ENCODE measurements at regions not wholly inside any gene's neighbourhood (a gene's known extent, or its start where the extent isn't known, plus 50 kb on each side); places are given as distances from the start of the nearest gene placed in this dataset.

- TF ChIP-seq FOXM1 (IDR thresholded peaks at IDR 0.05; ENCODE audit: borderline replicate concordance, low read depth) (no peak), EGR1 (IDR thresholded peaks at IDR 0.05) (no peak), CREB1 (IDR thresholded peaks at IDR 0.05; ENCODE audit: low read depth) (no peak), RAD21 (IDR thresholded peaks at IDR 0.05; ENCODE audit: low read depth) (no peak), TCF12 (IDR thresholded peaks at IDR 0.05; ENCODE audit: low read depth) (no peak), TEAD4 (IDR thresholded peaks at IDR 0.05) (no peak), EP300 (IDR thresholded peaks at IDR 0.05; ENCODE audit: borderline replicate concordance) (no peak), TAF1 (IDR thresholded peaks at IDR 0.05; ENCODE audit: low read depth) (no peak), ZBTB7A (IDR thresholded peaks at IDR 0.05; ENCODE audit: low read depth) (no peak), MAX (IDR thresholded peaks at IDR 0.05) (no peak), CEBPB (IDR thresholded peaks at IDR 0.05) (no peak), NFIC (IDR thresholded peaks at IDR 0.05) (no peak)
- TF ChIP-seq, protein P1, sequence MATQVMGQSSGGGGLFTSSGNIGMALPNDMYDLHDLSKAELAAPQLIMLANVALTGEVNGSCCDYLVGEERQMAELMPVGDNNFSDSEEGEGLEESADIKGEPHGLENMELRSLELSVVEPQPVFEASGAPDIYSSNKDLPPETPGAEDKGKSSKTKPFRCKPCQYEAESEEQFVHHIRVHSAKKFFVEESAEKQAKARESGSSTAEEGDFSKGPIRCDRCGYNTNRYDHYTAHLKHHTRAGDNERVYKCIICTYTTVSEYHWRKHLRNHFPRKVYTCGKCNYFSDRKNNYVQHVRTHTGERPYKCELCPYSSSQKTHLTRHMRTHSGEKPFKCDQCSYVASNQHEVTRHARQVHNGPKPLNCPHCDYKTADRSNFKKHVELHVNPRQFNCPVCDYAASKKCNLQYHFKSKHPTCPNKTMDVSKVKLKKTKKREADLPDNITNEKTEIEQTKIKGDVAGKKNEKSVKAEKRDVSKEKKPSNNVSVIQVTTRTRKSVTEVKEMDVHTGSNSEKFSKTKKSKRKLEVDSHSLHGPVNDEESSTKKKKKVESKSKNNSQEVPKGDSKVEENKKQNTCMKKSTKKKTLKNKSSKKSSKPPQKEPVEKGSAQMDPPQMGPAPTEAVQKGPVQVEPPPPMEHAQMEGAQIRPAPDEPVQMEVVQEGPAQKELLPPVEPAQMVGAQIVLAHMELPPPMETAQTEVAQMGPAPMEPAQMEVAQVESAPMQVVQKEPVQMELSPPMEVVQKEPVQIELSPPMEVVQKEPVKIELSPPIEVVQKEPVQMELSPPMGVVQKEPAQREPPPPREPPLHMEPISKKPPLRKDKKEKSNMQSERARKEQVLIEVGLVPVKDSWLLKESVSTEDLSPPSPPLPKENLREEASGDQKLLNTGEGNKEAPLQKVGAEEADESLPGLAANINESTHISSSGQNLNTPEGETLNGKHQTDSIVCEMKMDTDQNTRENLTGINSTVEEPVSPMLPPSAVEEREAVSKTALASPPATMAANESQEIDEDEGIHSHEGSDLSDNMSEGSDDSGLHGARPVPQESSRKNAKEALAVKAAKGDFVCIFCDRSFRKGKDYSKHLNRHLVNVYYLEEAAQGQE (IDR thresholded peaks at IDR 0.05; ENCODE audit: low read depth): no peak
- TF ChIP-seq, protein P2, sequence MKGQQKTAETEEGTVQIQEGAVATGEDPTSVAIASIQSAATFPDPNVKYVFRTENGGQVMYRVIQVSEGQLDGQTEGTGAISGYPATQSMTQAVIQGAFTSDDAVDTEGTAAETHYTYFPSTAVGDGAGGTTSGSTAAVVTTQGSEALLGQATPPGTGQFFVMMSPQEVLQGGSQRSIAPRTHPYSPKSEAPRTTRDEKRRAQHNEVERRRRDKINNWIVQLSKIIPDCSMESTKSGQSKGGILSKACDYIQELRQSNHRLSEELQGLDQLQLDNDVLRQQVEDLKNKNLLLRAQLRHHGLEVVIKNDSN (IDR thresholded peaks at IDR 0.05): no peak
These were observed 93.7 kb downstream of the CHD9NB start for GRCh38 chr16:52958951-52959350.

DNA sequence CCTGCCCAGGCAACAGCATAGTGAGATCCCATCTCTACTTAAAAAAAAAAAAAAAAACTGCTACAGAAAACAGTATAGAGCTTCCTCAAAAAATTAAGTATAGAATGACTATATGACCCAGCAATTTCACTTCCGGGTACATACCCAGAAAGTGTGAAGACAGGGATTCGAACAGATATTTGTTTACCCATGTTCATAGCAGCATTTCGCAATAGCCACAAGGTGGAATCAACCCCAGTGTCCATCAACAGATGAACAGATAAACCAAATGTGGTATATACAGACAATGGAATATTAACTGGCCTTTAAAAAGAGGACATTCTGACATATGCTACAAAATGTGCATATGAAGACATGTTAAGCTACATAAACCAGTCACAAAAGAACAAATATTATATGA is 95.5 kb downstream of the CHD9NB start:
- TF ChIP-seq, protein P2 (IDR thresholded peaks at IDR 0.05): no peak
- TF ChIP-seq EP300 (IDR thresholded peaks at IDR 0.05; ENCODE audit: borderline replicate concordance): no peak
- no peak for TF ChIP-seq NFIC (IDR thresholded peaks at IDR 0.05)
- no peak for TF ChIP-seq TCF12 (IDR thresholded peaks at IDR 0.05; ENCODE audit: low read depth)
- no peak for TF ChIP-seq YY1 (IDR thresholded peaks at IDR 0.05; ENCODE audit: low read depth)
- no peak for TF ChIP-seq TEAD4 (IDR thresholded peaks at IDR 0.05)
- no peak for TF ChIP-seq ZBTB7A (IDR thresholded peaks at IDR 0.05; ENCODE audit: low read depth)
- no peak for TF ChIP-seq MAX (IDR thresholded peaks at IDR 0.05)
- no peak for TF ChIP-seq EGR1 (IDR thresholded peaks at IDR 0.05)
- no peak for TF ChIP-seq FOXM1 (IDR thresholded peaks at IDR 0.05; ENCODE audit: borderline replicate concordance, low read depth)
- TF ChIP-seq CEBPB (IDR thresholded peaks at IDR 0.05): no peak
- no peak for TF ChIP-seq RAD21 (IDR thresholded peaks at IDR 0.05; ENCODE audit: low read depth)

GRCh38 chr16:52956044-52956443 is 96.7 kb downstream of the CHD9NB start:
- no peak for TF ChIP-seq EP300 (IDR thresholded peaks at IDR 0.05; ENCODE audit: borderline replicate concordance)
- no peak for TF ChIP-seq CEBPB (IDR thresholded peaks at IDR 0.05)
- TF ChIP-seq TAF1 (IDR thresholded peaks at IDR 0.05; ENCODE audit: low read depth): no peak
- no peak for TF ChIP-seq CREB1 (IDR thresholded peaks at IDR 0.05; ENCODE audit: low read depth)
- TF ChIP-seq EGR1 (IDR thresholded peaks at IDR 0.05): no peak
- no peak for TF ChIP-seq NFIC (IDR thresholded peaks at IDR 0.05)
- TF ChIP-seq TEAD4 (IDR thresholded peaks at IDR 0.05): no peak
- TF ChIP-seq, protein P1 (IDR thresholded peaks at IDR 0.05; ENCODE audit: low read depth): no peak
- TF ChIP-seq MAX (IDR thresholded peaks at IDR 0.05): no peak
- TF ChIP-seq ZBTB7A (IDR thresholded peaks at IDR 0.05; ENCODE audit: low read depth): no peak
- TF ChIP-seq, protein P2 (IDR thresholded peaks at IDR 0.05): no peak
- no peak for TF ChIP-seq TCF12 (IDR thresholded peaks at IDR 0.05; ENCODE audit: low read depth)
- no peak for TF ChIP-seq RAD21 (IDR thresholded peaks at IDR 0.05; ENCODE audit: low read depth)
- TF ChIP-seq YY1 (IDR thresholded peaks at IDR 0.05; ENCODE audit: low read depth): no peak
- TF ChIP-seq FOXM1 (IDR thresholded peaks at IDR 0.05; ENCODE audit: borderline replicate concordance, low read depth): no peak

GRCh38 chr16:52953215-52953614 is 99.5 kb downstream of the CHD9NB start:
- TF ChIP-seq NFIC (IDR thresholded peaks at IDR 0.05): no peak
- no peak for TF ChIP-seq TCF12 (IDR thresholded peaks at IDR 0.05; ENCODE audit: low read depth)
- TF ChIP-seq MAX (IDR thresholded peaks at IDR 0.05): no peak
- no peak for TF ChIP-seq CREB1 (IDR thresholded peaks at IDR 0.05; ENCODE audit: low read depth)
- no peak for TF ChIP-seq TAF1 (IDR thresholded peaks at IDR 0.05; ENCODE audit: low read depth)

DNA sequence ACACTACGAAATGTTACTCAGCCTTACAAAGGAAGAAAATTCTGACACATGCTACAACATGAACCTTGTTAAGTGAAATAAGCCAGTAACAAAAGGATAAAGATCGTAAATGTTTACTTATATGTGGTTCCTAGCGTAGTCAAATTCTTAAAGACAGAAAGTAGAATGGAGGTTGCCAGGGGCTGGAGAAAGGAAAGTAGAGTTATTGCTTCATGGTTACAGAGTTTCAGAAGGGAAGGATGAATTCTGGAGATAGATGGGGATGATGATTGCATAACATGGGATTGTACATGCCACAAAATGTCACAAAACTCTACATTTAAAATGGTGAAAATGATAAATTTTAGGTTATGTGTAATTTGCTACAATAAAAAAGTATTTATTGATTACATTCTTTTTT is 103.8 kb downstream of the CHD9NB start:
- TF ChIP-seq YY1 (IDR thresholded peaks at IDR 0.05; ENCODE audit: low read depth) (no peak), TEAD4 (IDR thresholded peaks at IDR 0.05) (no peak), TAF1 (IDR thresholded peaks at IDR 0.05; ENCODE audit: low read depth) (no peak), EGR1 (IDR thresholded peaks at IDR 0.05) (no peak), EP300 (IDR thresholded peaks at IDR 0.05; ENCODE audit: borderline replicate concordance) (no peak), TCF12 (IDR thresholded peaks at IDR 0.05; ENCODE audit: low read depth) (no peak), NFIC (IDR thresholded peaks at IDR 0.05) (no peak), ZBTB7A (IDR thresholded peaks at IDR 0.05; ENCODE audit: low read depth) (no peak), CREB1 (IDR thresholded peaks at IDR 0.05; ENCODE audit: low read depth) (no peak)
- TF ChIP-seq, protein P2 (IDR thresholded peaks at IDR 0.05): no peak
- TF ChIP-seq, protein P1 (IDR thresholded peaks at IDR 0.05; ENCODE audit: low read depth): no peak

Measured in Ishikawa (cell line).